T-helper 22 cell (primary cell): ENCODE measurements at regions not wholly inside any gene's neighbourhood (a gene's known extent, or its start where the extent isn't known, plus 50 kb on each side); places are given as distances from the start of the nearest gene placed in this dataset.
"Not testable (repeated sequence)": the region's sequence is repeated elsewhere in the genome, so short reads cannot be mapped to it uniquely, and the experiment has no call there.

Experiments
- DNase-seq: peaks from one replicate; pipeline ENCODE4 v3.0.0-alpha.2; 2020; ENCODE audit warnings: low read depth

DNA sequence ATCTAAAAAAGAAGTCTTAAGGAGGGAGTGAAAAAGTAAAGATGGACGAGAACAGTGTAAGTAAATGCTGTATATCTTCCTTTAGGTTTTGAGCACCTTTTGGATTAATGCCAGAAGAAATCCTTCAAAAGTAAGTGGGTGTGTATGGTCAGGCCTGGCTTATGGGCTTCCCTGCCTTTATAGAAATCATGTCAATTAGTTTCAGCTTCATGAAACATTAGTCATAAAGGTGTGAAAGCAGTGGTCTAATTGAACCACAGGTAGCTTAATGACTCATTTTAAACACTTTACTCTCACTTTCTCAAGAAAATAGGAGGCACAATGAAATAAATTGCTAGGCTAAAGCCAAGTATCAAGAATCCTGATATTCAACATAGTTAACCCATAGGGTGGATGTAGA is 467.4 kb upstream of the DPPA4 start:
- DNase-seq = no peak

DNA sequence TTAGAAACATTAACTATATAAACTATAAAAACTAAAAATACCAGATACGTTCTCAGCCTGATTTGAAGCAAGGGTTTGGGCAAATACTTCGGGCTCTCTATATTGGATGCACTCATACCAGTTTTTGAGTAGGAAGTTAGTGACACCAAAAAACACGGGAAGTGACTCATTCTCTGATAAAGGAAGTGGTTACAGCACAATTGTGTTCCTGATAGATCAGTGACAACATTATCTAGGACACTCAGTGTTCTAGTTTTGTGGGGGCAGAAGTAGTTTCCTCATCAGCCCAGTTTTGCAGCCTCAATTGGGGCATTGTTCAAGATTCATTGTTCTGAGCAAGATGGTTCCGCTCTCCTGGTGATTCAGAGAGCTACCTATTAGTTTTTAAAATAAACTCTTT is 469.6 kb upstream of the DPPA4 start:
- DNase-seq = peak; percentile 39

GRCh38 chr3:109809513-109809912 is 472.2 kb upstream of the DPPA4 start:
- DNase-seq = no peak

DNA sequence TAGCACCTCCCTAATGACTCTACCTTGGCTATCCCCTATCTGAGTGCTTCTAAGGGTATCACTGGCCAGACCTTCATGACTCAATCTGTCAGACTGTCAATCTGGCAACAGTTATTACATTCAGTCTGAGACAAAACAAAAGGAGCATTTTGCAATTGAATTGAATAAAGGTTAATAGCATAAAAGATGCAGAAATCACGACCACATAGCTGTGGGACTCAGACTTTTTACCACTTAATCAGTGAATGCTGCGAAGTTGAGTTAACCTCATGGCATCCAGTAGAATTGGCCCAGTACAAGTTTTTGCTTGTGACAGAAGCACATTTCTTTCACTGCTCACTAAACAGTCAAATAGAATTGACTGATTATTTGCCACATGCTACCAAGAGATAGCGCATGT is 480.7 kb upstream of the DPPA4 start:
- DNase-seq = no peak

DNA sequence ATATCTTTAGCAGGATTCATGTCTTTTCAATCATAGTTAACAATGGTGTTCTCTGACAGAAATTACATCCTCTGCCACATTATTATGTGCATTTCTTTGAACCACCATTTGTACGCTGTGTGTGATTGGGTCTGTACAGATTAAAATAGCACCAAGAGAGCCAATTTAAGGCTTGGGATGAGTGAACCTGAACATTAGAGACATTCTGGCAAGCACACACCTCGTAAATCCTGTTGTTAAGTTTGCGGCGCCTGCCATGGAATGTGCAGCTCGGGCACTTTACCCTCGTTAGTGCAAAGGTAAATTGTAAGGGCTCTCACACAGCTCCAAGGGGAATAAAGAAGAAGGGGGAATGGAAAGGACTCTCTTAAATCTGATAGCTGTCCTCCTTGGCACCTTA is 482.4 kb upstream of the DPPA4 start:
- DNase-seq = no peak

GRCh38 chr3:109825971-109826810 is 488.8 kb upstream of the DPPA4 start:
- DNase-seq = no peak

- DNase-seq = no peak
Measured at GRCh38 chr3:109831403-109831802, 494.1 kb upstream of the DPPA4 start.

GRCh38 chr3:109835958-109836357 is 498.6 kb upstream of the DPPA4 start:
- no peak for DNase-seq

- DNase-seq = no peak
Measured at GRCh38 chr3:109851854-109852253, 514.5 kb upstream of the DPPA4 start.

GRCh38 chr3:109852283-109852682 is 514.9 kb upstream of the DPPA4 start:
- no peak for DNase-seq

DNA sequence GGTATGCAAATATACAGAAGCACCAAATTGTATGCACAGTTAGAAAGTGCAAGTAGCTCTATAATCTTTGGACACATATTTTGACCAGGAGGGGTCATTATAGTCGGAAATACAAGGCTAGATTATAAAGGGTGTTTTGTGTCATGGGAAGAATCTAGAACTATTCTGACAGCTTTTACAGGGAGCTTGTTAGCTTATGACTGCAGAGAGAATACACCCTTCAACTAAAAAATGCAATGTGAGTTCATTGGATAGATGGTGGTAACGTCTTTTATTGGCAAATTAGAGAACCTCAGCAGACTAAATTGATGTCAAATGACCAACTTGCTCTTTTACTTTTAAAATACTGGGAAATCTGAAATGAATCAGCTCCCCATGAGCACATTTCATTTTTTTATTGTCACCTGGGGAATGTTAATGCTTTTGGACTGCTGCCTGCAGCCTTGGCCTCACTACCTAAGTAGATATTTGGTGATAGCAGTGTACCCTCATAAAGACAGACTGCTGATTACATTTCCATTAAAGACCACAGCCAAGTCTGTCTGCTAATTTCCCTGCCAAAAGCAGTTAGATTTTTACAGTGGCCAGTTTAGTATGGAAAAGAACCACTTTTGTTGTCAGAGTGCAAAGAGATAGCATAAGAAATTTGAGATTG is 515.9 kb upstream of the DPPA4 start:
- no peak for DNase-seq

DNA sequence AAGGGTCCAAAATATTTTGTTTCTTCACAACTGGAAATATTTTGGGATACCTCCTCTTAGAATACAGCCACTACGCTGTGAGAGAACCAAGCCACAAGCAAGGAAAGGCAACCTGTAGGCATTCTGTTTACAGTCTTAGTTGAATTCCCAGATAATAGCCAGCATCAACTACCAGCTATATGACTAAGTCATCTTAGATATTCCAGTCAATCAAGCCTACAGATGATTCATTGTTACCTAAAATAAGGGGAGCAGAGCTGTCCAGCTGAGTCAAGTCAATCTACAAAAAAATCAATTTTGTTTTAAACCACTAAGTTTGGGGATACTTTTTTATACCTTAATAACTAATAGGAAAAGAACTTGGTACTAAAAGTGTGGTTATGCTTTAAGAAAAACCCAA is 526.4 kb upstream of the DPPA4 start:
- no peak for DNase-seq

DNA sequence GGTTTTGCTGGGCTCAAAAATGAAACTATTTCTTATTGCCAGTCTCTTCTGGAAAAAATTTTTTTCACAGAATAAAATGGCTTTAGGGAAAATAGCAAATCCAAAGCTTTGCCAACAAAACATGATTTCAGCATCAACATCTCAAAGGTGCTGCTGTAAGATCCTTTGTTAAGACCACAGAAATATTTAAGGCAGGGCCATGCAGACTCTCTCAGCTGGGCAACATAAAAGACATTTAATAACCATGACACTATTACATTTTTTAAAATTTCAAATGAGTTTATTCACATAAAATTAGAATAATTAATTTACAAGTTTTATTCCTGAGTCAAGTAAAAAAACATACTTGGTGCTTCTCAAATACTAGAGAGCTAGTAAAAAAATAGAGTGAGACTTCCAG is 527.1 kb upstream of the DPPA4 start:
- DNase-seq = no peak

GRCh38 chr3:109869586-109869985 is 532.2 kb upstream of the DPPA4 start:
- no peak for DNase-seq

GRCh38 chr3:109874896-109875708 is 537.8 kb upstream of the DPPA4 start:
- no peak for DNase-seq

DNA sequence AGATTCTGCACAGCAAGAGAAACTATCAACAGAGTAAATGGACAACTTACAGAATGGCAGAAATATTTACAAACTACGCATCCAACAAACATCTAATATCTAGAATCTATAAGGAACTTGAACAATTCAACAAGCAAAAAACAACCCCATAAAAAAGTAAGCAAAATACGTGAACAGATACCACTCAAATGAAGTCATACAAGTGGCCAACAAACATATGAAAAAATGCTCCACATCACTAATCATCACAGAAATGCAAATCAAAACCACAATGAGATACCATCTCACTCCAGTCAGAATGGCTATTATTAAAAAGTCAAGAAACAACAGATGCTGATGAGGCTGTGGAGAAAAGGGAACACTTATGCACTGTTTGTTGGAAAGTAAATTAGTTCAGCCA is 540.3 kb upstream of the DPPA4 start:
- not testable (repeated sequence) for DNase-seq

GRCh38 chr3:109882144-109882543 is 544.8 kb upstream of the DPPA4 start:
- DNase-seq = no peak

DNA sequence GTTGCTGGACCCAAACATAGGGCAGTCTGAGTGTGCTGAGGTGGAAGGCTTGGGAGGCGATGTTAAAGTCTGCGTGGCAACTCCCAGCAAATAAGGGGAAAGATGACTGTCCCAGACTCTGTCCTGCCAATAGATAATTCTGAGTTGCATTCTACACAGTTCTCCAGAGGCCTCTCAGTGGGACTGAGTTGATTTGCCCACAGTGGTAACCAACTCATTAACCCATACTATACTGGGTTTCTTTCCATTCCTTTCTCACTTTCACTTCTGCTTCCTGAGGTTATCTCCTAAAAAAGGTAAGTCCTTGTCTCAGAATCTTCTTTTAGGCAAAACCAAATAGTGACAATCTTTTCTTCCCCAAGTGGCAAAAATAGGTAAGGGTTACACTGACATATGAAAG is 549.9 kb upstream of the DPPA4 start:
- no peak for DNase-seq

- DNase-seq = no peak
Measured at GRCh38 chr3:109888026-109888425, 550.7 kb upstream of the DPPA4 start.

- no peak for DNase-seq
Measured at GRCh38 chr3:109897734-109898133, 560.4 kb upstream of the DPPA4 start.

DNA sequence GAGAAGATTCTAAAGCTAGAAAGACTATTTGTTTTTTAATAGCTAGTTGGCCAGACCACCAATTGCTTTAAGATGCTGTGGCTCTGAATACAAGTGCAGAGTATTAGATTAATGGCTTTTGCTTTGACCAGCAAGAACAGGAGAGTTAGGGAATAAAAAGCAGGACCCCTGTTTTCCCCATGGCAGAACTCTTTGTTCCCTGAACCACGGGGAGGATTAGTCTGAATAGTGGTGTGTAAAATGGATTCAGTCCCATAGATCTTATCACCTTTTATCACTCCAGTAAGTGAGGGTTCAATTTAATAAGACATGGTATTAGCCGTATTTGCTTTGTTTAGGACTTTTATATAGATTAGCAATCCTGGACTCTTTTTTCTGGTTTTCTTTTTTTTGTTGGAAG is 562.6 kb upstream of the DPPA4 start:
- no peak for DNase-seq

GRCh38 chr3:109900783-109901182 is 563.4 kb upstream of the DPPA4 start:
- no peak for DNase-seq

DNA sequence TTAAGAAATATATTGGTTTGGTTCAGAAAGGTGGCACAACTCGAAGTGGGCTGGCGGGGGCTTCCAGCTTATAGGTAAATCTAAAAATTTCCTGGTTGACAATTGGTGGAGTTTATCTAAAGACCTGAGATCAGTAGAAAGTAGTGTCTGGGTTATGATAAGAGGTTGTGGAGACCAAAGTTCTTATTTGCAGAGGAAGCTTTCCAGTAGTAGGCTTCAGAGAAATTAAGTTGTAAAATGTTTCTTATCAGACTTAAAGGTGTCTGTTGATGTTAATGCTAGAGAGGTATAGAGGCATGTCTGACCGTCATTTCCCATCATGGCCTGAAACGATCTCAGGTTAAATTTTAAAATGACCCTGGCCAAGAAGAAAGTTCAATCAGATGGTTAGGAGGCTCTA is 565.2 kb upstream of the DPPA4 start:
- no peak for DNase-seq
